Left forelimb (tissue), 1 donor: ENCODE measurements at regions not wholly inside any gene's neighbourhood (a gene's known extent, or its start where the extent isn't known, plus 50 kb on each side); places are given as distances from the start of the nearest gene placed in this dataset.
"Not testable (repeated sequence)": the region's sequence is repeated elsewhere in the genome, so short reads cannot be mapped to it uniquely, and the experiment has no call there.

Experiments
- DNase-seq: peaks from one replicate; pipeline ENCODE4 v3.0.0-alpha.2; 2018; ENCODE audit warnings: low spot score

DNA sequence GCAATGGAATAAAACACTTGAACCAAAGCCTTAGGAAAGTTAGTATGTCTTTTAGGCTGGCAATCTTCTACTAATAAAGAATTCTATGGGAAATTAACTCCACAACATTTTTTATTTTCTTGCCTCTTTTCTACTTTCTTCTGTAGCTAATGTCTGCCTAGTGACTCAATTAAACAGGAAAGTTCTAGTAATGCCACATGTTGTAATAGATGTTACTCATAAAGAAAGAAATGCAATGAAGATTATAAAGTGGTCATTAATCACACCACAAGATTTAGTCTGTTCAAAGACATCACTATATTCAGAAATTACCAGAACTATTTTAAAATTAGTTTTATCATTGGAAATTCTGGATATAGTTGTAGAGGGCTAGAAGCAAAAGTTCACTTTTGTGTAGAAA lies 329.7 kb downstream of the SI start:
- no peak for DNase-seq

DNA sequence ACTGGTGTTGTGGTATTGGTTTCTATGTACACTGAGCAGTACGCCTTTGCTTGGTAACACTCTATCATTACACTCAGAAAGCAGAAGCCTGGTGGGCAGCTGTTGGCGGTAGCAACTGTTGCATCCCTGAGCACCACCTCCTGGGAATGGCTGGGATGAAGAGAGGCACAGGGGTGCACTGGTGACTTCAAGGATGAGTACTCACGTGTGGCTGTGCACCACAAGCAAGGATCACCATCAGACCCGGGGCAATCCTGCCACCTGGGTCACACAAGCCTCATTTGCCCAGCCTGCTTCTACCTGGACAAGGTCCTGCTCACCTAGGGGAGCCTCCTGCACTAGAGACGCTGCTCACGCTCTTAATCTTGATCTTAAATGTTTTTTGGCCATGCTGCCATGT lies 336.4 kb downstream of the SI start:
- DNase-seq: no peak

- DNase-seq: no peak
Observed at GRCh38 chr3:164737174-164737573, 341.1 kb downstream of the SI start.

DNA sequence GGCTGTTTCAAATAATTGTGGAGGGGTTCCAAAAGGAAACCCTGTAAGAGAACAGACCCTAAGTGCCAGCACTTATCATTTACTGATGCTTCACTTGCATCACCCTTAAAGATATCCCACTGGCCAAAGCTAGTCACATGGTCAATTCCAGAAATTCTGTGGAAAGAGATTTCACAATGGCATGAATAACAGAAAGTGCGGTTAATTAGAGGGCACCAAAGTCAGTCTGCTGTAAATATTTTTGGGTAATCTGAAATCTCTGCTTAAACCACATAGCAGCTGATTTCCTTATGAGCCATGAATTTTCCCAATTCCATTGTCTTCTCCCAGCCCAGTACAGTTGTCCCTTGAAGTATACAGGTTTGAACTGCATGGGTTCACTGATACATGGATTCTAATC lies 346.1 kb downstream of the SI start:
- DNase-seq: no peak

- no peak for DNase-seq
Observed at GRCh38 chr3:164730815-164731360, 347.4 kb downstream of the SI start.

- DNase-seq: no peak
Observed at GRCh38 chr3:164723396-164723795, 354.9 kb downstream of the SI start.

DNA sequence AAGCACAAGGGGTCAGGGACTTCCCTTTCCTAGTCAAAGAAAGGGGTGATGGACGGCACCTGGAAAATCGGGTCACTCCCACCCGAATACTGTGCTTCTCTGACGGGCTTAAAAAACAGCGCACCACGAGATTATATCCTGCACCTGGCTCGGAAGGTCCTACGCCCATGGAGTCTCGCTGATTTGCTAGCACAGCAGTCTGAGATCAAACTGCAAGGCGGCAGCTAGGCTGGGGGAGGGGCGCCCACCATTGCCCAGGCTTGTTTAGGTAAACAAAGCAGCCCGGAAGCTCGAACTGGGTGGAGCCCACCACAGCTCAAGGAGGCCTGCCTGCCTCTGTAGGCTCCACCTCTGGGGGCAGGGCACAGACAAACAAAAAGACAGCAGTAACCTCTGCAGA lies 375.5 kb downstream of the SI start:
- not testable (repeated sequence) for DNase-seq

DNA sequence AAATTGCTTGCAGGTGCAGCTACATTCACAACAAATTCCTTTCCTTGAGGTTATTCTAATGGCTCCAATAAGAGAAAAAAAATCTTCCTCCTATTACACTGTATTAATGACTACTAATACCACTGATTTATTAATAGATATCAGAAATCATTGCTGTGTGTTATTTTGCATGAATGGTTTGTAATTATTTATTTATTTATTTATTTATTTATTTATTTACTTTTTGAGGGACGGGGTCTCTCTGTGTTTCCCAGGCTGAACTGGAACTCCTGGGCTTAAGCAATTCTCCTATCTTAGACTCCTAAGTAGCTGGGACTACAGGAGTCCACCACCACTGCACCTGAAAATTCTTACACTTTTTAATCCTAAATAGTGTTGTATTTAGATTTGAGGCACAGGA lies 390.4 kb downstream of the SI start:
- no peak for DNase-seq

DNA sequence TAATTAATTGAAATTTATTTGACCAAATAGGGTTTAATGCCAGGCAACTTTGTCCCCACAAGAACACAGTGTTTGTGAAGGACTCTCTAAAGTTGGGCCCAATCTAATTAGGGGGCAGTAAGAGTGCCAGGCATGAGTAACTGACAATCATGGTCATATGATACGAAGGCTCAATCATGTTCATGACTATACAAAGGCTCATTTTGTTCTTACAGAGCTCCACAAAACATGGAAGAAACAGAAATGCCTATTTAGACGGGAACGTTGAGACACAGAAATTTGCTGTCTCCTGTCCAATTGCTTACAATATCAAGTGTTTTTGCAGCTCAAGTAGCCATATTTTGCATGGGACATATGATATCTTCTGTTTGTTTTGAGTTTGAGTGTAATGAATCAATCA lies 391.1 kb downstream of the SI start:
- DNase-seq: no peak

GRCh38 chr3:164683489-164683888 lies 394.8 kb downstream of the SI start:
- no peak for DNase-seq

DNA sequence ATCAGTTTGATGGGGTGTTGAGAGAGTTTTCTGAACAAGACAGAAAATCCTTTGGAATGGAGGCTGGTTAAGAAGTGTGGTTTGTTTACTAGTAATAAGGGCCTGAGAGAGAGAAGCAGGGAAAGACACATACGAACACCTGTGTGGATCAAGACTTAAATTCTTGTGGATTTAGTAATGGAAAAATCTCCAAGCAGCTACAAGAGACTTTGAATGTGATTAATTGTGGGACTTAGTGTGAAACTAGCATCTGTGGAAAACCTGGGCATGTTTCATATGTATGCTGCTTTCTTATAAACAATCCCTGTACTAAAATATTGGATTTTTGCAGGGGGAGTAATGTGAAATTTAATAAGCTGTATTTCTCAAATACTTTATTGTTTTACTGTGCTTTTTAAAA lies 399.1 kb downstream of the SI start:
- DNase-seq: no peak

GRCh38 chr3:164677317-164677716 lies 401.0 kb downstream of the SI start:
- no peak for DNase-seq

- DNase-seq: no peak
Observed at GRCh38 chr3:164673738-164674137, 404.6 kb downstream of the SI start.

DNA sequence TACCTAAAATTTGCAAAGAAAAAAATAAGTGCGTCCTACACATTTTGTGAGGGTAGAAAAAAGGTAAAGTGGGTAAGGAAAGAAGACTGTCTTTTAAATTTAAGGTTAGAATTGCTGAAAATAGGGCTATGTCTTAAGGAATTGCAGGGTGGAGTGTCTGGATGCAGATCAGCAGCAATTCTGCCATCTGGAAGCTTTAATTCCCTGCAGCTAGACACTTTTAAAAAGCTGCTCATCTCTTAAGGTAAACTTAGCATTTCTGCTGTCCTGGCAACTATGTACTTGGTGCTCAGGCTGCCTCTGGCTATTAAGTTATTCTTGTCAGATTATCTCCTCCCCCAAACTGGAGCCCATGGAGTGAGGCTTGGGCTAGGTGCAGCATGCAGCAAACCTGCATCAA lies 420.2 kb downstream of the SI start:
- no peak for DNase-seq

DNA sequence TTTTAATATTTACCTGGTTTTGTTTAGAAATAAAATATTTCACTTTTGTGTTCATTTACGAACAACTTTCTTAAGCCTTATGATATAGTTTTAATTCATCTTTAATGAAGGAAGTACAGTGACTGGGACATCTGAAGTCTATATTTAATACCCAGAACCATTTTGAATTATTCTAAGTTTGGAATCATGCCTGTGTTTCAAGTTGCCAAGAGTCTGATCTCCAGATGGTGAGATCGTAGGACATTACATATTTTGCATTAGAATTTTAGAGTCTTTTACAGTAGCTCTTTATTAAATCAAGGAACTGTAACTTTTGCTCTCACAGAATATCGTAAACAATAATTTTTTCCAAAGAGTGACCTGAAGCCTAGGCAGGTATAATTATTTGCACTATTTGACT lies 420.7 kb downstream of the SI start:
- no peak for DNase-seq

- no peak for DNase-seq
Observed at GRCh38 chr3:164655462-164655861, 422.8 kb downstream of the SI start.

DNA sequence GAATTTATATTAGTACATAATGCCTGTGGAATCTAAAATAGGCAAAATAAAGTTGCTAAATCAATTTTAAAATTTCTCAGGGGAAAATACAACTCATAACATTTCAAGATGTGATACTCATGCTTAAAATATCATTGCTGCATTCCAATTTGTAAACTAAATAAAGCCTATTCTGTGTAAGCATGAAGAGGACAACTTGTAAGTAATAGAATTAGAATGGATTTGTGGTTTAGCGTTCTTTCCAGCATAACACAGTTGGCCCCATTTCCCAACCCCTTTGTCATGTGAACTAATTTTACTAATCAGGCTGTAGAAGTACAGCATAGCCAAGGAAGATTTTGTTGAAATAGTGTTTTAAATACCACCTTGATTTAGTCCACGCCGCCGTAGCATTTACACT lies 437.2 kb downstream of the SI start:
- no peak for DNase-seq

DNA sequence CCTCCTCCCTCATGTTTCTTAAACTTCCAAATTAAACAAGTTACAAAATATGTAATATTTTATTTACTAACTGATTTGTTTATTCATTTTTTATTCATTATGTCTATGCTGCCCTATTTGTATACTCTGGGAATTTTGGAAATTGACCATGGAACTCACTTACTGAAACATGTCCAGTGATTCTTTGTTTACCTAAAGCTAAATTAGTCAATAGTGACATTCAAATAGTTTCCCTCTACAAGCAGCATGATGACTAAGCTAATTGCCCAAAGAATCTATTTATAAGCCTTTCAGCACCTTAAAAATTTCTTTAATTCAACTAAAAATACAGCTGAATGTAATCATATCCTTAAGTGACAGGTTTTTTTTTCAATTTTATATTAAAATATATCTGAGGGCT lies 437.7 kb downstream of the SI start:
- DNase-seq: no peak

DNA sequence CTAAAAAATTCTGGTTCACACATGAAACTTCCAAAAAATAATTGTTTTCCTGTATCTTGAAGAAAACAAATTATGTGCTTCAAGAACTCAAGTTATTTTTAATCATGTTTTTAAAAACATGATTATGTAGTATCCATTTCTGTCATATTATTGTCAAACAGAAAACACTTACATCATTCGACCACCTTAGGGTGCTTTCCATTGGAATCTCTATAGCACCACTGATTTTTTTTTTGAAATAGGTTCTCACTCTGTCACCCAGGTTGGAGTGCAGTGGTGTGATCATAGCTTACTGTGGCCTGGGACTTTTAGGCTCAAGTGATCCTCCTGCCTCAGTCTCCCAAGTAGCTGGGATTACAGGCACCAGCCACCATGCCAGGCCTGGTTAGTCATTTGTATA lies 457.3 kb downstream of the SI start:
- DNase-seq: no peak

- DNase-seq: no peak
Observed at GRCh38 chr3:164620423-164620822, 457.9 kb downstream of the SI start.

DNA sequence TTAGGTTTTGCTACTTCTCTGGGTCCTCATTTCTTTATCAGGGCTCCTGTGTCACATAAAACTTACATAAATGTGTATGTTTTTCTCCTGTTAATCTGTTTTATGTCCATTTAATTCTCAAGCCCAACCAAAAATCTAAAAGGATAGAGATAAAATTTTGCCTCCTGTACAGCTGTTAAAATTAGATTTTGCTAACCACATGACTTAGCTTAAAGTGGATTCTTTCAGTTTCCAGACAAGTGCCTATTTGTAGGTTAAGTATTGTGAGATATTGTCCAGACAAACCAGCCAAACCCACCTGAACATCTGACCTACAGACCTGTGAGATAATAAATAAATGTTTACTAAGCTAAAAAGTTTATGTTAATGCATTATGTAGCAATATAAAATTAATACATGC lies 465.5 kb downstream of the SI start:
- no peak for DNase-seq

DNA sequence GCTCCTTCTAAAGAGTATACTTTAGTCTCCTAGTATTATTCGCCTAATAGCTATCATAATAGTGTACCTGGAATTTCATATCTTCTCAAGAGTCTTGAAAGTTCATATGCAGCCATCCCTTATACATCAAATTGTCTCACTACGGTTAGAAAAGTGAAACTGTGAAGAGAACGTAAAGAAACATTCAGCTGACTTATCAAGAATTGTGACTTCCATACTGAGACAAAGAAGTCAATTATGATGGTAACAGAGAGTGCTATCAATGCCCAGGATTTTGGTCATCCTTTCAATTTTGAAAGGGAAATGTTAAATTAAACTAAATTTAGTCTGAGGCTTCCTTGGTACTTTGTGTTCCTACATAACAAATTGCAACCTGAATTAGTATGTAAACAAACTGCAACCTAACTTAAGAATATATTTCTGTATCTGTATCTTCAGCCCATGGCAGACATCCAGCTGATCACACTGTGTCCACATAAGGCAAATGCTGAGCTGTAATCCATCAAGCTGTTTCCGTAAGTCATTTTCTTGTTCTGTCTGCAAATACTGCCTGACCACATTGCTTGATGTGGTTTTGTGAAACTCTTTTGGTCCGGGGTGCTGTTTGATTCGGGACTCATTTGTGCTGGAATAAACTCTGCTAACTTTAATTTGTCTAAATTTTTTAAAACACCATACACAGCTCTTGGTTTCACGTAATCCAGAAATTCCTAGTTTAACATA lies 469.6 kb downstream of the SI start:
- DNase-seq: no peak

DNA sequence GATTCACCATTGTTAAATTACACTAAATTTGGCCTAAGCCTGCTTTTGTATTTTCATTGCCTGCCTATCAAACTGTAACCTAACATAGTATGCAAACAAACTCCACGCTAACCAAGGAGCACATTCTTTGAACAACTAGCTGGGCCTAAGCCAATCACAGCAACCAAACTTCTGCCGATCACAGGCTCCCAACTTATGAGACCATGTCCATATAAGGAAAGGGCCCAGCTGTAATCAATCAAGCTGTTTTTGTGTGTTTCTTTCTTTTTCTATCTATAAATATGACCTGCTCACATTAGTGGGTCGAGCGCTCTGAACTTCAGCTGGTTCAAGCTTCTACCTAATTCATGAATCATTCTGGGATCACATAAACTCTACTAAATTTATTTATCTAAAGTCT lies 473.6 kb downstream of the SI start:
- DNase-seq: no peak

- DNase-seq: no peak
Observed at GRCh38 chr3:164577667-164578210, 500.6 kb downstream of the SI start.
